Fibroblast of lung (primary cell): ENCODE measurements at regions not wholly inside any gene's neighbourhood (a gene's known extent, or its start where the extent isn't known, plus 50 kb on each side); places are given as distances from the start of the nearest gene placed in this dataset.

ENCODE experiments used
- DNase-seq, 2 donors: peaks; one replicate each; pipeline versions ENCODE4 v3.0.0 to v3.0.0-alpha.2; 2010; ENCODE audit warnings: low read depth in 2 of 2
- H2AFZ ChIP-seq: 2 replicates; pipeline ENCODE4 v1.5.1; 2012; ENCODE audit warnings: low read length, control low read depth, inconsistent platforms
- H3K27ac ChIP-seq: 2 replicates; pipeline ENCODE4 v1.5.1; 2011; ENCODE audit warnings: low read length, control low read depth; ENCODE audit not compliant: insufficient read depth
- H3K27me3 ChIP-seq: 2 replicates; pipeline ENCODE4 v1.5.1; 2011; ENCODE audit warnings: mild to moderate bottlenecking, low read length; ENCODE audit not compliant: control insufficient read depth, insufficient read depth
- H3K36me3 ChIP-seq: 2 replicates; pipeline ENCODE4 v1.5.1; 2011; ENCODE audit warnings: low read length; ENCODE audit not compliant: control insufficient read depth, insufficient read depth
- H3K4me1 ChIP-seq: 2 replicates; pipeline ENCODE4 v1.5.1; 2011; ENCODE audit warnings: low read length; ENCODE audit not compliant: control insufficient read depth, insufficient read depth; ENCODE audit errors: extremely low read depth
- H3K4me2 ChIP-seq: 2 replicates; pipeline ENCODE4 v1.5.1; 2011; ENCODE audit warnings: low read length, control low read depth; ENCODE audit not compliant: insufficient read depth; ENCODE audit errors: extremely low read depth
- H3K4me3 ChIP-seq, 4 experiments: fragments of 200-600 bp in 1 of 4; sonication (generic) in 1 of 4; replicated peaks in 1 of 4; 2 replicates each; pipeline ENCODE4 v1.5.1; 2011 to 2016; ENCODE audit warnings: low read length in 4 of 4, low read depth in 3 of 4, mild to moderate bottlenecking in 3 of 4, control low read depth in 2 of 4, inconsistent platforms in 1 of 4, mixed read lengths in 1 of 4; ENCODE audit not compliant: insufficient read depth in 1 of 4; ENCODE audit errors: control extremely low read depth in 1 of 4
- H3K79me2 ChIP-seq: 2 replicates; pipeline ENCODE4 v1.5.1; 2012; ENCODE audit warnings: mild to moderate bottlenecking, low read length, inconsistent platforms; ENCODE audit not compliant: control insufficient read depth, insufficient read depth
- H3K9ac ChIP-seq: 2 replicates; pipeline ENCODE4 v1.5.1; 2011; ENCODE audit warnings: mild to moderate bottlenecking, low read length, control low read depth; ENCODE audit not compliant: insufficient read depth
- H3K9me3 ChIP-seq: 2 replicates; pipeline ENCODE4 v1.5.1; 2012; ENCODE audit warnings: low read depth, low read length; ENCODE audit not compliant: control insufficient read depth, insufficient read depth
- H4K20me1 ChIP-seq: 2 replicates; pipeline ENCODE4 v1.5.1; 2011; ENCODE audit warnings: low read length; ENCODE audit not compliant: control insufficient read depth, insufficient read depth; ENCODE audit errors: extremely low read depth
- CTCF ChIP-seq, 2 donors: IDR thresholded peaks in 1 of 2; conservative IDR thresholded peaks in 1 of 2; 1 replicate in 1 of 2; 2 replicates in 1 of 2; pipeline ENCODE4 v1.5.1; 2011 to 2012; ENCODE audit warnings: low read length in 2 of 2, control low read depth in 1 of 2, inconsistent platforms in 1 of 2, low read depth in 1 of 2, mild to moderate bottlenecking in 1 of 2
- EZH2 ChIP-seq: IDR thresholded peaks from 2 replicates; pipeline ENCODE4 v1.5.1; 2012; ENCODE audit warnings: low read length, control low read depth, mild to moderate bottlenecking; ENCODE audit errors: missing control alignments

GRCh38 chr10:131402771-131403650, 91.5 kb upstream of the TCERG1L start:
- no peaks in the 10 kb centered on the region for H3K4me1 ChIP-seq
- no peak overlapping the region for H3K27ac ChIP-seq
- H3K9me3 ChIP-seq, result no peaks in the 10 kb centered on the region
- H3K9ac ChIP-seq, result no peak overlapping the region
- no peaks in the 10 kb centered on the region for H4K20me1 ChIP-seq
- H3K36me3 ChIP-seq, result no peaks in the 10 kb centered on the region
- H3K79me2 ChIP-seq, result no peaks in the 10 kb centered on the region
- no peak for DNase-seq
- H2AFZ ChIP-seq, result no peak overlapping the region
- no peaks in the 10 kb centered on the region for H3K27me3 ChIP-seq
- no peak overlapping the region for H3K4me3 ChIP-seq
- no peak for TF ChIP-seq EZH2
- no peak for TF ChIP-seq CTCF (conservative IDR thresholded peaks at IDR 0.05 in 1 of 2, IDR thresholded peaks at IDR 0.05 in 1 of 2; ENCODE audit: low read depth in 1 of 2, low read length in 2 of 2)
- no peak overlapping the region for H3K4me2 ChIP-seq

- no peak overlapping the region for H3K9ac ChIP-seq
- H3K27me3 ChIP-seq, result no peaks in the 10 kb centered on the region
- no peaks in the 10 kb centered on the region for H3K4me1 ChIP-seq
- H3K79me2 ChIP-seq, result no peaks in the 10 kb centered on the region
- no peak for DNase-seq
- H3K4me2 ChIP-seq, result no peak overlapping the region
- no peak for TF ChIP-seq CTCF (conservative IDR thresholded peaks at IDR 0.05 in 1 of 2, IDR thresholded peaks at IDR 0.05 in 1 of 2; ENCODE audit: low read depth in 1 of 2, low read length in 2 of 2)
- no peak overlapping the region for H3K4me3 ChIP-seq
- no peak overlapping the region for H3K27ac ChIP-seq
- H4K20me1 ChIP-seq, result no peaks in the 10 kb centered on the region
- no peaks in the 10 kb centered on the region for H3K36me3 ChIP-seq
- no peak overlapping the region for H2AFZ ChIP-seq
- no peaks in the 10 kb centered on the region for H3K9me3 ChIP-seq
These were observed 92.4 kb upstream of the TCERG1L start for GRCh38 chr10:131403936-131404335.

GRCh38 chr10:131404886-131405285, 93.4 kb upstream of the TCERG1L start:
- Histone ChIP-seq H2AFZ (no peak overlapping the region), H3K4me2 (no peak overlapping the region), H3K79me2 (no peaks in the 10 kb centered on the region), H3K9ac (no peak overlapping the region), H4K20me1 (no peaks in the 10 kb centered on the region), H3K9me3 (no peaks in the 10 kb centered on the region), H3K4me3 (no peak overlapping the region), H3K4me1 (no peaks in the 10 kb centered on the region), H3K36me3 (no peaks in the 10 kb centered on the region), H3K27me3 (no peaks in the 10 kb centered on the region), H3K27ac (no peak overlapping the region)
- DNase-seq, result no peak
- no peak for TF ChIP-seq CTCF (conservative IDR thresholded peaks at IDR 0.05 in 1 of 2, IDR thresholded peaks at IDR 0.05 in 1 of 2; ENCODE audit: low read depth in 1 of 2, low read length in 2 of 2)
- TF ChIP-seq EZH2, result no peak
